Type B pancreatic cell (in vitro differentiated cells): ENCODE measurements at regions not wholly inside any gene's neighbourhood (a gene's known extent, or its start where the extent isn't known, plus 50 kb on each side); places are given as distances from the start of the nearest gene placed in this dataset.
"Not testable (repeated sequence)": the region's sequence is repeated elsewhere in the genome, so short reads cannot be mapped to it uniquely, and the experiment has no call there.

ENCODE experiments used
- DNase-seq: peaks from one replicate; pipeline ENCODE4 v3.0.0; 2021; ENCODE audit warnings: mixed read lengths; ENCODE audit not compliant: unreplicated experiment; ENCODE audit errors: extremely low spot score
- H3K27ac Mint-ChIP-seq: 2 replicates; pipeline ENCODE4 v1.8.0; 2021; ENCODE audit warnings: mild to moderate bottlenecking, mixed read lengths
- H3K27me3 Mint-ChIP-seq: 2 replicates; pipeline ENCODE4 v1.8.0; 2021; ENCODE audit warnings: mixed read lengths
- H3K36me3 Mint-ChIP-seq: 2 replicates; pipeline ENCODE4 v1.8.0; 2021; ENCODE audit warnings: mixed read lengths
- H3K4me1 Mint-ChIP-seq: one replicate; pipeline ENCODE4 v1.8.0; 2021; ENCODE audit warnings: mixed read lengths; ENCODE audit not compliant: unreplicated experiment
- H3K4me3 Mint-ChIP-seq: 2 replicates; pipeline ENCODE4 v1.8.0; 2021; ENCODE audit warnings: mild to moderate bottlenecking, mixed read lengths
- H3K9me3 Mint-ChIP-seq: 2 replicates; pipeline ENCODE4 v1.8.0; 2021; ENCODE audit warnings: mixed read lengths
- TF ChIP-seq, protein P1 (sequence below): fragments of 200-600 bp; sonication (generic); conservative IDR thresholded peaks from 2 replicates; pipeline ENCODE4 v1.5.0; 2021; ENCODE audit warnings: antibody characterized with exemption, mild to moderate bottlenecking

DNA sequence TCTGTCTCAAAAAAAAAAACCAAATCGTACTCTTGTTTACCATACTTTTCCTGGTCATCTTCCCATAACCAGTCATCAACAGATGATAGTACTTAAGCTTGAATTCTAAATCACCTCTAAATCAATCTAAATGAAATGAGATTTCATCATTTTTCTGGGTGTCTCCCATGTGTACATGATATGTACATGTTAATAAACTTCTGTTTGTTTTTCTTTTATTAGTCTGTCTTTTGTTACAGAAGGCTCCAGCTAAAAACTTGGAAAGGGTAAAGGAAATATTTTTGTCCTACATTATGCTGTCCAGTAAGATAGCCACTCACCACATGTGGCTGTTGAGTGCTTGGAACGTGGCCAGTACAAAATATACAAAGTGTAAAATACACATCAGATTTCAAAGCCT is 78.7 kb upstream of the MSH6 start:
- DNase-seq: no peak
- Mint-ChIP-seq H3K4me1 (no peaks in the 10 kb centered on the region), H3K9me3 (no peaks in the 10 kb centered on the region), H3K27me3 (no peaks in the 10 kb centered on the region), H3K36me3 (no peaks in the 10 kb centered on the region), H3K27ac (no peak overlapping the region), H3K4me3 (no peak overlapping the region)
- TF ChIP-seq, protein P1, sequence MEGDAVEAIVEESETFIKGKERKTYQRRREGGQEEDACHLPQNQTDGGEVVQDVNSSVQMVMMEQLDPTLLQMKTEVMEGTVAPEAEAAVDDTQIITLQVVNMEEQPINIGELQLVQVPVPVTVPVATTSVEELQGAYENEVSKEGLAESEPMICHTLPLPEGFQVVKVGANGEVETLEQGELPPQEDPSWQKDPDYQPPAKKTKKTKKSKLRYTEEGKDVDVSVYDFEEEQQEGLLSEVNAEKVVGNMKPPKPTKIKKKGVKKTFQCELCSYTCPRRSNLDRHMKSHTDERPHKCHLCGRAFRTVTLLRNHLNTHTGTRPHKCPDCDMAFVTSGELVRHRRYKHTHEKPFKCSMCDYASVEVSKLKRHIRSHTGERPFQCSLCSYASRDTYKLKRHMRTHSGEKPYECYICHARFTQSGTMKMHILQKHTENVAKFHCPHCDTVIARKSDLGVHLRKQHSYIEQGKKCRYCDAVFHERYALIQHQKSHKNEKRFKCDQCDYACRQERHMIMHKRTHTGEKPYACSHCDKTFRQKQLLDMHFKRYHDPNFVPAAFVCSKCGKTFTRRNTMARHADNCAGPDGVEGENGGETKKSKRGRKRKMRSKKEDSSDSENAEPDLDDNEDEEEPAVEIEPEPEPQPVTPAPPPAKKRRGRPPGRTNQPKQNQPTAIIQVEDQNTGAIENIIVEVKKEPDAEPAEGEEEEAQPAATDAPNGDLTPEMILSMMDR: no peak

DNA sequence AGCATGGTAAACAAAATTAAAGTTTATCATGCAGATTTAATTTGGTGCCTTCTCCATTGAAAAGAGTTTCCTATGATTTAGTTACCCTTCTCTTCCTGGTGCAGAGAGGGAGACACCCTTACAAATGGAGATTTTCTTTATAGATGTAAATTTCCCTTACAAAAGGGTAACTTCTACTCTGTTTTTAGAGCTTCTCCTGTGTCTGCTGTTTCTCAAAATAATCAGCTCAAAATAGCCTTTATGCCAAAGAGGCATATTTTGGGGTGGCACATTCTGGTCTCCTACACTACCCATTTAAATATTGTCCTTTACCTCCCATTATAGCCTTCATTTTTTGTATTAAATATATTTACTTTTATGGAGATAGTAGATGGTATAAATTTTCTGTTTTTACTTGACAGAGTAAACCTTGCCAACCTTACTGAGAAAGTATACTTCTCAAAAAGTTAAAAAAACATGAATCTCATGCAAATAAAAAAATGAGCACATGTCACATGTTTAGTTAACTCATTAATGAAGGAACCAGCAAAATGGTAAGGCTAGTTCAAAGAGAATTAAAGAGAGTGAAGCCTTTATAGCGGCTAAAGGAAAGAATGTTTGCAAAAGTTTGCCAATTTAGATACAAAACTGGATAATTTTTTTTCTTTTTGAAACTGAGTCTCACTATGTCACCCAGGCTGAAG is 83.3 kb upstream of the MSH6 start:
- H3K27ac Mint-ChIP-seq: no peak overlapping the region
- H3K36me3 Mint-ChIP-seq: no peaks in the 10 kb centered on the region
- TF ChIP-seq, protein P1: no peak
- no peaks in the 10 kb centered on the region for H3K27me3 Mint-ChIP-seq
- no peaks in the 10 kb centered on the region for H3K9me3 Mint-ChIP-seq
- peaks cover 28% of the 10 kb centered on the region for H3K4me1 Mint-ChIP-seq
- no peak overlapping the region for H3K4me3 Mint-ChIP-seq
- DNase-seq: no peak

DNA sequence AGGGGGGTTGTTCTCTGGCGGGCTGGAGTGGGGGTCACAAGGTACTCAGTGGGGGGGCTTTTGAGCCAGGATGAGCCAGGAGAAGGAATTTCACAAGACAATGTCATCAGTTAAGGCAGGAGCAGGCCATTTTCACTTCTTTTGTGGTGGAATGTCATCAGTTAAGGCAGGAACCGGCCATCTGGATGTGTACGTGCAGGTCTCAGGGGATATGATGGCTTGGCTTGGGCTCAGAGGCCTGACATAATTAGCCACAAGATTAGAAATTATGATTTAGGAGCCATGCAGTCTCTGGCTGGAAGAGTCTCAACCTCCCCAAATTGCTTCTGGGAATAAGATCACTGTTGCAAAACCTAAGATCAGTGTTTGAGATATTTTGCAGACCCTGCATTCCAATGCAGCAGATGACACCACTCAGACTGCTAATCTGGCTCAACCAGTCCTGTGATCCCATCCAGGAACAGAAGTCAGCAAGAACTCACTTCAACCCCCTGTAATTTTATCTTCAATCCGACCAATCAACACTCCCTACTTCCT is 84.4 kb upstream of the MSH6 start:
- not testable (repeated sequence) for H3K9me3 Mint-ChIP-seq, DNase-seq, H3K36me3 Mint-ChIP-seq, H3K27me3 Mint-ChIP-seq
- Mint-ChIP-seq H3K4me3 (peak overlapping the region; percentile 31), H3K27ac (peak overlapping the region; percentile 74), H3K4me1 (peaks cover 28% of the 10 kb centered on the region)

DNA sequence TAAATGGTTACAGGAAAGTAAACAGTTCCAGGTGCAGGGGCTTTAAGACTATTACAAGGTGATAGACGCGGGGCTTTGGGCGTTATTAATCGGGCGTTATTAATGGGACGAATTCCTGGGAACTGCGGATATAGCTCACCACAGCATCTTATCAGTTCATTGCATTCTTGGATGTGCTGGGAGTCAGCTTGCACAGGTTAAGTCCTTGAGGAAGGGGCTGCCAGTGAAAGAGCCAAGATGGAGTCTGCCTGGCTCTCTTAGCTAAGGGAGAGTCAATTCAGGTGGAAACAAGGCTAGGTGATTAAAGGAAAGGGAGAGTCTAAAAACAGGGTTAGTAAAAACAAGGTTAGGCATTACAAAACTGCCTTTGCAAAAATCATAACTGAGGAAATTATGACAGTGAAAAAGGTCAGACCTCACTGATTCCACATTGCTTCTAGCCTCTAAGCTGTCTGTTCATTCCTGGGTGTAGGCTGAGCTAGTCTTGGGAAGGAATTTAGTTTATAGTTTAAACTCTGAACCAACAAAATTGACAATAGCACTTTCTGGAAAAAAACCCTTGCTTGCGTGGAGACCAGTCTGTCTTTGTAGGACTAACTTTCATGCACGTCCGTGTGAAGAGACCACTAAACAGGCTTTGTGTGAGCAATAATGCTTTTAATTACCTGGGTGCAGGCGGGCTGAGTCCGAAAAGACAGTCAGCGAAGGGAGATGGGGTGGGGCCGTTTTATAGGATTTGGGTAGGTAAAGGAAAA is 85.1 kb upstream of the MSH6 start:
- peak overlapping the region; percentile 31 for H3K4me3 Mint-ChIP-seq
- not testable (repeated sequence) for DNase-seq, H3K9me3 Mint-ChIP-seq, H3K27me3 Mint-ChIP-seq, H3K36me3 Mint-ChIP-seq
- H3K27ac Mint-ChIP-seq: peak overlapping the region; percentile 74
- peaks cover 28% of the 10 kb centered on the region for H3K4me1 Mint-ChIP-seq

DNA sequence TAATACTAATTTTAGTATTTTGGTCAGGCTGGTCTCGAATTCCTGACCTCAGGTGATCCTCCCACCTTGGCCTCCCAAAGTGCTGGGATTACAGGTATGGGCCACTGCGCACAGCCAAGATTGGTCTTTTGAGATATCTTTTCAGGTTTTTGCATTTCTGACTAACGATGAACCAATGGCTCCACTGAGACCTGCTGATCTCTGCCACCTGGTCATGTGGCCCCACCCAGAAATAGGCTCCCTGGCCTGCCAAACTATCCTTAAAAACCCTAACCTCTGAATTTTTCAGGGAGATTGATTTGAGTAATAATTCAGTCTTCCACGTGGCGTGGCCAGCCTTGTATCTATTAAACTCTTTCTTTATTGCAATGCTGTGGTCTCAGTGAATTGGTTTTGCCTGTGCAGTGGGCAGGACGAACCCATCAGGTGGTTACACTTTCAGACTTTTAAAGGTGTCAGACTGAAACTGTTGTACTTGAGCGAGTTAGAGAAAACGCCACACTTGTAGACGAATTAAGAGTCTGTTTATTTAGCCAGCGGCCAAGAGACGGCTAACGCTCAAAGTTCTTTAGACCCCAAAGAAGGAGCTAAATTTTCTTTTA is 85.8 kb upstream of the MSH6 start:
- Mint-ChIP-seq H3K27me3 (no peaks in the 10 kb centered on the region), H3K4me1 (peaks cover 28% of the 10 kb centered on the region), H3K9me3 (no peaks in the 10 kb centered on the region), H3K27ac (no peak overlapping the region), H3K36me3 (no peaks in the 10 kb centered on the region), H3K4me3 (no peak overlapping the region)
- TF ChIP-seq, protein P1: no peak
- no peak for DNase-seq

DNA sequence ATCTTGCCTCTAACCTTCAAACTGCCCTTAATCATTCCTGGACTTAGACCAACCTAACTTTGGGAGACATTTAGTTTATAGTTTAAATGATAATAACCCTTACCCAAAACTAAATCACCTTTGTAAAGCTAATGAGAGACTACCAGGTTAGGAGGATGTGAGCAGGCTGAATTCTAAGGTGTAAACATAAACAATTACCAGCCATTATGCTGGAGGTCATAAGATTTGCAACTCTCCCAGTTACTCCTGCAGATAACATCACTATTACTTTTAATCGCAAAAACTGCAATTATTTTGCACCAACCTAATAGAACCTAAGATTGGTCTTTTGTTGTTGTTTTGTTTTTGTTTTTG is 86.5 kb upstream of the MSH6 start:
- Mint-ChIP-seq H3K27me3 (no peaks in the 10 kb centered on the region), H3K27ac (no peak overlapping the region), H3K9me3 (no peaks in the 10 kb centered on the region), H3K4me3 (no peak overlapping the region), H3K36me3 (no peaks in the 10 kb centered on the region), H3K4me1 (peaks cover 28% of the 10 kb centered on the region)
- TF ChIP-seq, protein P1: no peak
- no peak for DNase-seq
